ENCODE measurements at regions not wholly inside any gene's neighbourhood (a gene's known extent, or its start where the extent isn't known, plus 50 kb on each side); places are given as distances from the start of the nearest gene placed in this dataset.

DNA sequence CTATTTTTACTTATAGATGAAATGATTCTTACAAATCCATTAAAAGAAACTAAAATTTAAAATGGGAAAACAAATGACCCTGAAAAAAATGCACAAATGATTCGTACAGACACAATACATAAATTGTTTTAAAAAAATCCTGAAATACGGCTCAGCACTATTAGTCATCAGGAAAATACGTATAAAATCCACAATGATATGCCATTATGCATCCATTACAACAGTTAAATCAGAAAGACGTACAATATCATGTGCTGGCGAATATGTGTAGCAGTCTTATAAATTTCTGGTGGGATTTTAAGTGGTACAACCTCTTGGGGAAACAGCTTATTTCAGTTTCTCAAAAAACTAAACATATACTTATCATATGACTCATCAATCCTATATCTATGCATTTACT, 600.1 kb upstream of the STEAP1 start:
- TF ChIP-seq CTCF (IDR thresholded peaks at IDR 0.05; ENCODE audit: insufficient read depth, low read length) (no peak), POLR2AphosphoS5 (IDR thresholded peaks at IDR 0.05; ENCODE audit: low read depth) (no peak)
- TF ChIP-seq, protein P1, sequence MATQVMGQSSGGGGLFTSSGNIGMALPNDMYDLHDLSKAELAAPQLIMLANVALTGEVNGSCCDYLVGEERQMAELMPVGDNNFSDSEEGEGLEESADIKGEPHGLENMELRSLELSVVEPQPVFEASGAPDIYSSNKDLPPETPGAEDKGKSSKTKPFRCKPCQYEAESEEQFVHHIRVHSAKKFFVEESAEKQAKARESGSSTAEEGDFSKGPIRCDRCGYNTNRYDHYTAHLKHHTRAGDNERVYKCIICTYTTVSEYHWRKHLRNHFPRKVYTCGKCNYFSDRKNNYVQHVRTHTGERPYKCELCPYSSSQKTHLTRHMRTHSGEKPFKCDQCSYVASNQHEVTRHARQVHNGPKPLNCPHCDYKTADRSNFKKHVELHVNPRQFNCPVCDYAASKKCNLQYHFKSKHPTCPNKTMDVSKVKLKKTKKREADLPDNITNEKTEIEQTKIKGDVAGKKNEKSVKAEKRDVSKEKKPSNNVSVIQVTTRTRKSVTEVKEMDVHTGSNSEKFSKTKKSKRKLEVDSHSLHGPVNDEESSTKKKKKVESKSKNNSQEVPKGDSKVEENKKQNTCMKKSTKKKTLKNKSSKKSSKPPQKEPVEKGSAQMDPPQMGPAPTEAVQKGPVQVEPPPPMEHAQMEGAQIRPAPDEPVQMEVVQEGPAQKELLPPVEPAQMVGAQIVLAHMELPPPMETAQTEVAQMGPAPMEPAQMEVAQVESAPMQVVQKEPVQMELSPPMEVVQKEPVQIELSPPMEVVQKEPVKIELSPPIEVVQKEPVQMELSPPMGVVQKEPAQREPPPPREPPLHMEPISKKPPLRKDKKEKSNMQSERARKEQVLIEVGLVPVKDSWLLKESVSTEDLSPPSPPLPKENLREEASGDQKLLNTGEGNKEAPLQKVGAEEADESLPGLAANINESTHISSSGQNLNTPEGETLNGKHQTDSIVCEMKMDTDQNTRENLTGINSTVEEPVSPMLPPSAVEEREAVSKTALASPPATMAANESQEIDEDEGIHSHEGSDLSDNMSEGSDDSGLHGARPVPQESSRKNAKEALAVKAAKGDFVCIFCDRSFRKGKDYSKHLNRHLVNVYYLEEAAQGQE (IDR thresholded peaks at IDR 0.05; ENCODE audit: insufficient replicate concordance, low read depth) = no peak
